SW 1271 (cell line): ENCODE measurements at regions not wholly inside any gene's neighbourhood (a gene's known extent, or its start where the extent isn't known, plus 50 kb on each side); places are given as distances from the start of the nearest gene placed in this dataset.
"Not testable (repeated sequence)": the region's sequence is repeated elsewhere in the genome, so short reads cannot be mapped to it uniquely, and the experiment has no call there.

Experiments
- DNase-seq, 2 experiments: peaks; one replicate each; lab custom pipeline; 2025; lab: John Stamatoyannopoulos, UW

GRCh38 chr17:31611053-31611452 is 219.6 kb downstream of the RAB11FIP4 start:
- DNase-seq = not testable (repeated sequence)

GRCh38 chr17:31609996-31610910 is 218.8 kb downstream of the RAB11FIP4 start:
- DNase-seq = no peak

GRCh38 chr17:31609331-31609730 is 217.9 kb downstream of the RAB11FIP4 start:
- DNase-seq = no peak

- no peak for DNase-seq
Observed at GRCh38 chr17:31608659-31609254, 217.3 kb downstream of the RAB11FIP4 start.

- no peak for DNase-seq
Observed at GRCh38 chr17:31605761-31606160, 214.3 kb downstream of the RAB11FIP4 start.

- DNase-seq = no peak
Observed at GRCh38 chr17:31604936-31605335, 213.5 kb downstream of the RAB11FIP4 start.

GRCh38 chr17:31600144-31600543 is 208.7 kb downstream of the RAB11FIP4 start:
- DNase-seq = not testable (repeated sequence)

GRCh38 chr17:31598921-31599571 is 207.6 kb downstream of the RAB11FIP4 start:
- no peak for DNase-seq

GRCh38 chr17:31598399-31598782 is 206.9 kb downstream of the RAB11FIP4 start:
- no peak for DNase-seq

- no peak for DNase-seq
Observed at GRCh38 chr17:31597646-31598398, 206.3 kb downstream of the RAB11FIP4 start.

GRCh38 chr17:31596382-31597323 is 205.2 kb downstream of the RAB11FIP4 start:
- DNase-seq = peak; percentile 83 to 92

GRCh38 chr17:31595666-31596381 is 204.3 kb downstream of the RAB11FIP4 start:
- DNase-seq = no peak

- no peak for DNase-seq
Observed at GRCh38 chr17:31595076-31595475, 203.6 kb downstream of the RAB11FIP4 start.

GRCh38 chr17:31594416-31594815 is 202.9 kb downstream of the RAB11FIP4 start:
- no peak for DNase-seq

GRCh38 chr17:31593806-31594205 is 202.3 kb downstream of the RAB11FIP4 start:
- DNase-seq = no peak

GRCh38 chr17:31591924-31592323 is 200.4 kb downstream of the RAB11FIP4 start:
- no peak for DNase-seq

GRCh38 chr17:31588512-31588911 is 197.0 kb downstream of the RAB11FIP4 start:
- DNase-seq = no peak

GRCh38 chr17:31588034-31588433 is 196.6 kb downstream of the RAB11FIP4 start:
- no peak for DNase-seq
